ENCODE measurements at regions not wholly inside any gene's neighbourhood (a gene's known extent, or its start where the extent isn't known, plus 50 kb on each side); places are given as distances from the start of the nearest gene placed in this dataset.
"Not testable (repeated sequence)": the region's sequence is repeated elsewhere in the genome, so short reads cannot be mapped to it uniquely, and the experiment has no call there.

DNA sequence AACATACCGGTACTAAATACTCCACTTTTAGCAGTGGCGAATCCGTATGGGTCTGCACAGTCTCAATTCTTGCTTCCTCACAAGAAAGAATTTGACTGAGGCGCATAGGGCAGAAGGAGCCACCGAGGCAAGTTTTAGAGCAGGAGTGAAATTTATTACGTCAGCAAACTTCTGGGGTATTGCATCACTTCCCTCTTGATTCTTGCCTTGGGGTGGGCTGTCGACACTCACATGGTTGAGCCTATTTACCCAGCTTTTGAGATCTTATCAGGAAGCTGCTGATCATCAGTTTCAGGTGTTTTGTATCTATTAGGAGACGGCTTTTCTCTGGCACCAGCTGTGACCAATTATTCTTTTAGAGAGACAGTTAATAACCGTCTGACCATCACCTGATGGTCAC is 111.5 kb upstream of the CCNH start:
- DNase-seq (ENCODE audit: low read depth, low spot score) (no peak), FAIRE-seq (no peak), ATAC-seq (peak; percentile 15; the same call in 1 of the 3 replicates)
- no peaks in the 10 kb centered on the region for H3K9me3 ChIP-seq (replicated peaks; ENCODE audit: control insufficient read depth, insufficient read depth, low read length)
- no peak overlapping the region for H2AFZ ChIP-seq (ENCODE audit: control insufficient read depth, low read depth, low read length)
- H3K9ac ChIP-seq (ENCODE audit: control insufficient read depth, insufficient read depth, low read length) = no peak overlapping the region
- no peaks in the 10 kb centered on the region for H3K4me1 ChIP-seq (ENCODE audit: control insufficient read depth, insufficient read depth, low read length)
- no peak overlapping the region for H3K27ac ChIP-seq (ENCODE audit: control insufficient read depth, insufficient read depth)
- no peaks in the 10 kb centered on the region for H3K27me3 ChIP-seq (replicated peaks in 1 of 2; ENCODE audit: control insufficient read depth in 2 of 2, insufficient read depth in 2 of 2, low read length in 1 of 2)
- TF ChIP-seq RAD51 (IDR thresholded peaks at IDR 0.05) = no peak
- no peak for TF ChIP-seq MTA2 (IDR thresholded peaks at IDR 0.05; ENCODE audit: low read depth)
- TF ChIP-seq, protein P1, sequence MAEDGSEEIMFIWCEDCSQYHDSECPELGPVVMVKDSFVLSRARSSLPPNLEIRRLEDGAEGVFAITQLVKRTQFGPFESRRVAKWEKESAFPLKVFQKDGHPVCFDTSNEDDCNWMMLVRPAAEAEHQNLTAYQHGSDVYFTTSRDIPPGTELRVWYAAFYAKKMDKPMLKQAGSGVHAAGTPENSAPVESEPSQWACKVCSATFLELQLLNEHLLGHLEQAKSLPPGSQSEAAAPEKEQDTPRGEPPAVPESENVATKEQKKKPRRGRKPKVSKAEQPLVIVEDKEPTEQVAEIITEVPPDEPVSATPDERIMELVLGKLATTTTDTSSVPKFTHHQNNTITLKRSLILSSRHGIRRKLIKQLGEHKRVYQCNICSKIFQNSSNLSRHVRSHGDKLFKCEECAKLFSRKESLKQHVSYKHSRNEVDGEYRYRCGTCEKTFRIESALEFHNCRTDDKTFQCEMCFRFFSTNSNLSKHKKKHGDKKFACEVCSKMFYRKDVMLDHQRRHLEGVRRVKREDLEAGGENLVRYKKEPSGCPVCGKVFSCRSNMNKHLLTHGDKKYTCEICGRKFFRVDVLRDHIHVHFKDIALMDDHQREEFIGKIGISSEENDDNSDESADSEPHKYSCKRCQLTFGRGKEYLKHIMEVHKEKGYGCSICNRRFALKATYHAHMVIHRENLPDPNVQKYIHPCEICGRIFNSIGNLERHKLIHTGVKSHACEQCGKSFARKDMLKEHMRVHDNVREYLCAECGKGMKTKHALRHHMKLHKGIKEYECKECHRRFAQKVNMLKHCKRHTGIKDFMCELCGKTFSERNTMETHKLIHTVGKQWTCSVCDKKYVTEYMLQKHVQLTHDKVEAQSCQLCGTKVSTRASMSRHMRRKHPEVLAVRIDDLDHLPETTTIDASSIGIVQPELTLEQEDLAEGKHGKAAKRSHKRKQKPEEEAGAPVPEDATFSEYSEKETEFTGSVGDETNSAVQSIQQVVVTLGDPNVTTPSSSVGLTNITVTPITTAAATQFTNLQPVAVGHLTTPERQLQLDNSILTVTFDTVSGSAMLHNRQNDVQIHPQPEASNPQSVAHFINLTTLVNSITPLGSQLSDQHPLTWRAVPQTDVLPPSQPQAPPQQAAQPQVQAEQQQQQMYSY (CRISPR knock-in tag; IDR thresholded peaks at IDR 0.05) = no peak
- no peak for TF ChIP-seq EP300 (IDR thresholded peaks at IDR 0.05; ENCODE audit: borderline replicate concordance in 1 of 2, control insufficient read depth in 1 of 2, low read depth in 2 of 2, low read length in 2 of 2)
- TF ChIP-seq KAT2A (conservative IDR thresholded peaks at IDR 0.05; ENCODE audit: control insufficient read depth, low read depth, low read length) = no peak
- TF ChIP-seq BACH1 (IDR thresholded peaks at IDR 0.05; ENCODE audit: borderline replicate concordance) = no peak
- RAD21 ChIA-PET (ENCODE audit: unreplicated experiment) = no interaction called here
- POLR2A ChIA-PET = no interaction called here
- no TSS peak for BruUV-seq (replicated peaks)
- in situ Hi-C loops (cut with MboI) = no loop called here
- CTCF ChIA-PET = no interaction called here
- H4K20me1 ChIP-seq (ENCODE audit: control insufficient read depth, insufficient read depth) = no peaks in the 10 kb centered on the region
- no peaks in the 10 kb centered on the region for H3K36me3 ChIP-seq (ENCODE audit: control insufficient read depth in 2 of 2, insufficient read depth in 2 of 2, low read length in 1 of 2)
- no peaks in the 10 kb centered on the region for H3K79me2 ChIP-seq (ENCODE audit: control insufficient read depth, insufficient read depth, low read length)
- intact Hi-C loops (cut with micrococcal nuclease; ENCODE audit: unreplicated experiment) = no loop called here
- no peak overlapping the region for H3K4me2 ChIP-seq (ENCODE audit: control insufficient read depth, insufficient read depth)
- WGBS (ENCODE audit: insufficient coverage, insufficient replicate concordance, low lambda C conversion rate, missing lambda C conversion rate) = 40% methylated on average over 9 of the region's 9 CpGs
- no peak overlapping the region for H3K4me3 ChIP-seq
- SMC1A ChIA-PET (ENCODE audit: uncharacterized antibody, unreplicated experiment) = no interaction called here

DNA sequence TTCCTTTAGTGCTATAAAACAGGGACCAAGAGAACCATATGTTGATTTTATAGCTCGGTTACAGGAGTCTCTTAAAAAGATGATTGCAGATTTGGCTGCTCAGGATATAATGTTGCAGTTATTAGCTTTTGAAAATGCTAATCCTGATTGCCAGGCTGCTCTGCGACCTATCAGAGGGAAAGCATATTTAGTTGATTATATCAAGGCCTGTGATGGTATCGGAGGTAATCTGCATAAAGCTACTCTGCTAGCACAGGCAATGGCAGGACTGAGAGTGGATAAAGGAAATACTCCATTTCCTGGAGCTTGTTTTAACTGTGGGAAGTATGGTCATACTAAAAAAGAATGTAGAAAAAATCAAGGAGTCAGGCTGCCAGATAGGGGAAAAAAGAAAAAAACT is 99.0 kb upstream of the CCNH start:
- POLR2A ChIA-PET = interaction anchor here (0.7 kb wide), 1 partner anchor 141 kb away, joined by 4 read pairs; no protein-coding TSS in a partner anchor
- not testable (repeated sequence) for DNase-seq (ENCODE audit: low read depth, low spot score)

More for the DNA sequence above, 99.0 kb upstream of the CCNH start:
- H3K4me1 ChIP-seq (ENCODE audit: control insufficient read depth, insufficient read depth, low read length); in situ Hi-C loops (cut with MboI); FAIRE-seq; H3K27me3 ChIP-seq (replicated peaks in 1 of 2; ENCODE audit: control insufficient read depth in 2 of 2, insufficient read depth in 2 of 2, low read length in 1 of 2); H3K4me2 ChIP-seq (ENCODE audit: control insufficient read depth, insufficient read depth); H3K27ac ChIP-seq (ENCODE audit: control insufficient read depth, insufficient read depth); H2AFZ ChIP-seq (ENCODE audit: control insufficient read depth, low read depth, low read length); H4K20me1 ChIP-seq (ENCODE audit: control insufficient read depth, insufficient read depth); ATAC-seq; SMC1A ChIA-PET (ENCODE audit: uncharacterized antibody, unreplicated experiment); intact Hi-C loops (cut with micrococcal nuclease; ENCODE audit: unreplicated experiment); H3K4me3 ChIP-seq; H3K79me2 ChIP-seq (ENCODE audit: control insufficient read depth, insufficient read depth, low read length); H3K36me3 ChIP-seq (ENCODE audit: control insufficient read depth in 2 of 2, insufficient read depth in 2 of 2, low read length in 1 of 2); CTCF ChIA-PET; H3K9me3 ChIP-seq (replicated peaks; ENCODE audit: control insufficient read depth, insufficient read depth, low read length); BruUV-seq (replicated peaks); H3K9ac ChIP-seq (ENCODE audit: control insufficient read depth, insufficient read depth, low read length): not testable (repeated sequence)
- 11% methylated on average over 3 of the region's 3 CpGs for WGBS (ENCODE audit: insufficient coverage, insufficient replicate concordance, low lambda C conversion rate, missing lambda C conversion rate)
- RAD21 ChIA-PET (ENCODE audit: unreplicated experiment) = interaction anchor here (0.7 kb wide), 1 partner anchor 214 kb away, joined by 3 read pairs; no protein-coding TSS in a partner anchor

Data from GM12878 (cell line).